ENCODE measurements at regions not wholly inside any gene's neighbourhood (a gene's known extent, or its start where the extent isn't known, plus 50 kb on each side); places are given as distances from the start of the nearest gene placed in this dataset.

GRCh38 chr5:29939988-29940387 lies 1253.5 kb upstream of the CDH6 start:
- H3K27me3 ChIP-seq (ENCODE audit: control insufficient read depth, insufficient read depth, low read length), result no peaks in the 10 kb centered on the region
- TF ChIP-seq CTCF (IDR thresholded peaks at IDR 0.05; ENCODE audit: low read depth, low read length), result no peak
- H3K4me3 ChIP-seq (ENCODE audit: low read depth, low read length), result no peak overlapping the region
- H3K27ac ChIP-seq (ENCODE audit: low read depth, low read length), result no peak overlapping the region
- H3K9me3 ChIP-seq (ENCODE audit: control insufficient read depth, insufficient read depth, low read length), result no peaks in the 10 kb centered on the region; the same call in none of the 2 replicates
- no peak for DNase-seq (ENCODE audit: low read depth, low spot score)
- POLR2A ChIA-PET, result no interaction called here
- CTCF ChIA-PET, result no interaction called here

GRCh38 chr5:29935371-29935770 lies 1258.1 kb upstream of the CDH6 start:
- DNase-seq (ENCODE audit: low read depth, low spot score), result no peak
- no peaks in the 10 kb centered on the region; the same call in 1 of the 2 replicates for H3K9me3 ChIP-seq (ENCODE audit: control insufficient read depth, insufficient read depth, low read length)
- POLR2A ChIA-PET, result no interaction called here
- H3K27ac ChIP-seq (ENCODE audit: low read depth, low read length), result no peak overlapping the region
- no peak for TF ChIP-seq CTCF (IDR thresholded peaks at IDR 0.05; ENCODE audit: low read depth, low read length)
- H3K27me3 ChIP-seq (ENCODE audit: control insufficient read depth, insufficient read depth, low read length), result no peaks in the 10 kb centered on the region
- no peak overlapping the region for H3K4me3 ChIP-seq (ENCODE audit: low read depth, low read length)
- CTCF ChIA-PET, result no interaction called here

- Histone ChIP-seq H3K27me3 (ENCODE audit: control insufficient read depth, insufficient read depth, low read length) (no peaks in the 10 kb centered on the region), H3K9me3 (ENCODE audit: control insufficient read depth, insufficient read depth, low read length) (peaks cover 12% of the 10 kb centered on the region), H3K4me3 (ENCODE audit: low read depth, low read length) (no peak overlapping the region), H3K27ac (ENCODE audit: low read depth, low read length) (no peak overlapping the region)
- TF ChIP-seq CTCF (IDR thresholded peaks at IDR 0.05; ENCODE audit: low read depth, low read length), result no peak
- CTCF ChIA-PET, result no interaction called here
- POLR2A ChIA-PET, result no interaction called here
- DNase-seq (ENCODE audit: low read depth, low spot score), result no peak
Observed at GRCh38 chr5:29930316-29930715, 1263.2 kb upstream of the CDH6 start.

DNA sequence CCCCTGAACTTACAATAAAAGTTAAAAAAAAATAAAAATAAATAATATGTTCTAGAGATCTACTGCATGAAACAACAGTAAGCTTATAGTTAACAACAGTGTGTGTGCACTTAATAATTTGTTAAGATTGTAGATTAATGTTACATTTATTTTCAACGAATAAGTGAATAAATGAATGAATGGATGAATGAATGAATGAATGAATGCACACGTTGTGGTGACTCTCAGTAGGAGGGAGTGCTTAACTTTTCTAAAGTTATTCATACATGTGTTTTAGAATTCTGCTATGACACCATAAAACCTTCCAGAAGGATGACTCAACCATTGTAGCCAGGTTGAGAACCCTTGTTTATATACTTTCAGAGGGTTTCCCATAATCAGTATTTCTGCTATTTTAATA lies 1269.4 kb upstream of the CDH6 start:
- POLR2A ChIA-PET, result no interaction called here
- DNase-seq (ENCODE audit: low read depth, low spot score), result no peak
- H3K9me3 ChIP-seq (ENCODE audit: control insufficient read depth, insufficient read depth, low read length), result peaks cover 9% of the 10 kb centered on the region
- H3K4me3 ChIP-seq (ENCODE audit: low read depth, low read length), result no peak overlapping the region
- no peak for TF ChIP-seq CTCF (IDR thresholded peaks at IDR 0.05; ENCODE audit: low read depth, low read length)
- H3K27me3 ChIP-seq (ENCODE audit: control insufficient read depth, insufficient read depth, low read length), result no peaks in the 10 kb centered on the region
- CTCF ChIA-PET, result no interaction called here
- no peak overlapping the region for H3K27ac ChIP-seq (ENCODE audit: low read depth, low read length)

DNA sequence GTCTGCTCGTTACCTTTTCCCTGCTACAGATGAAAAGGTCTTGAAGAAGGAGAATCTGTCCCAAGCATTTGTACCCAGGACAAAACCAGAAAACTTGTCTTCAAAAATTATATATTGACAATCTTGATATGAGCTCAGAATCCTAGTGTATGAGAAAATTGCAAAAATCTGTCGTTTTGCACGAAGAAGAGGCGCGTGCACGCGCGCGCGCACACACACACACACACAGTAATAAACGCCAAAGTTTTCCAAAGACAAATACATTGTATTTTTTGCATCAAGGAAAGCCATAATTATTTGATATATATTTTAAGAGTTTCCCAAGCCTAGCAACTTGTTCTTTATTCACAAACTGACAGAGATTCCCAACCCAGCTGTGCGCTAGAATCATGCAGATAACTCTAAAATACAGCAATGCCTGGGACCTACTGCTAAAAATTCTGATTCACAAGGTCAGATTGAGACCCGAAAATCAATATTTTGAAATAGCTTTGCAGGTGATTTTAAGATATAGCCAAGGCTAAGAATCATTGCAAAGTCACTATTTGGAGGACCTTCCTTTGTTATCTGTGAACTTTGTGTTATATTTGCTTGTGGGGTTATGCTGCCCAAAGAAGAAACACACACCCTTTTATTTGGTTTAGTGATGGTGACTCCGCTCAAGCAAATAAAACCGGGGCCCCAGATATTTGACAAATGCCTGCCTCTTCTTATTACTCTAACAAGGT lies 1287.7 kb upstream of the CDH6 start:
- CTCF ChIA-PET, result no interaction called here
- Histone ChIP-seq H3K4me3 (ENCODE audit: low read depth, low read length) (no peak overlapping the region), H3K9me3 (ENCODE audit: control insufficient read depth, insufficient read depth, low read length) (peaks cover 10% of the 10 kb centered on the region), H3K27me3 (ENCODE audit: control insufficient read depth, insufficient read depth, low read length) (no peaks in the 10 kb centered on the region), H3K27ac (ENCODE audit: low read depth, low read length) (no peak overlapping the region)
- no peak for DNase-seq (ENCODE audit: low read depth, low spot score)
- POLR2A ChIA-PET, result no interaction called here
- no peak for TF ChIP-seq CTCF (IDR thresholded peaks at IDR 0.05; ENCODE audit: low read depth, low read length)
